ENCODE measurements at regions not wholly inside any gene's neighbourhood (a gene's known extent, or its start where the extent isn't known, plus 50 kb on each side); places are given as distances from the start of the nearest gene placed in this dataset.

- Histone ChIP-seq H3K79me2 (ENCODE audit: control insufficient read depth, insufficient read depth, low read length) (no peaks in the 10 kb centered on the region), H4K20me1 (replicated peaks; ENCODE audit: control insufficient read depth, insufficient read depth, low read length) (no peaks in the 10 kb centered on the region), H3K9ac (ENCODE audit: insufficient read depth in 1 of 2, low read depth in 2 of 2, low read length in 2 of 2) (no peak overlapping the region), H3K27ac (ENCODE audit: extremely low read depth, low read depth, low read length) (no peak overlapping the region), H3K4me3 (no peak overlapping the region), H3K9me1 (ENCODE audit: control insufficient read depth, insufficient read depth, low read length) (no peaks in the 10 kb centered on the region), H2AFZ (ENCODE audit: low read depth, low read length) (no peak overlapping the region), H3K27me3 (ENCODE audit: control insufficient read depth in 2 of 2, insufficient read depth in 2 of 2, low read length in 2 of 2) (no peaks in the 10 kb centered on the region), H3K4me2 (ENCODE audit: insufficient read depth, low read length) (no peak overlapping the region), H3K9me3 (replicated peaks; ENCODE audit: control insufficient read depth, insufficient read depth, low read depth, low read length) (no peaks in the 10 kb centered on the region), H3K4me1 (replicated peaks in 1 of 2; ENCODE audit: control insufficient read depth in 2 of 2, insufficient read depth in 2 of 2, low read length in 2 of 2) (no peaks in the 10 kb centered on the region), H3K36me3 (ENCODE audit: control insufficient read depth, insufficient read depth, low read length) (no peaks in the 10 kb centered on the region)
- DNase-seq (ENCODE audit: extremely low read depth in 1 of 4, low spot score in 3 of 4) (no peak), FAIRE-seq (no peak), ATAC-seq (no peak)
- no TSS peak for BruUV-seq (replicated peaks)
- ChIA-PET POLR2A (interaction anchor here (0.6 kb wide), 1 partner anchor 60 kb away, joined by 3 read pairs; no protein-coding TSS in a partner anchor), CTCF (ENCODE audit: low intra/inter-chr PET ratio) (no interaction called here)
- WGBS (ENCODE audit: insufficient coverage, low coverage, missing lambda C conversion rate), result 0% methylated on average over 1 of the region's 1 CpG
- in situ Hi-C loops (cut with MboI), result no loop called here
- intact Hi-C loops (cut with micrococcal nuclease), result no loop called here
- TF ChIP-seq TSHZ1 (CRISPR knock-in tag; IDR thresholded peaks at IDR 0.05), result no peak
- TF ChIP-seq, protein P1, sequence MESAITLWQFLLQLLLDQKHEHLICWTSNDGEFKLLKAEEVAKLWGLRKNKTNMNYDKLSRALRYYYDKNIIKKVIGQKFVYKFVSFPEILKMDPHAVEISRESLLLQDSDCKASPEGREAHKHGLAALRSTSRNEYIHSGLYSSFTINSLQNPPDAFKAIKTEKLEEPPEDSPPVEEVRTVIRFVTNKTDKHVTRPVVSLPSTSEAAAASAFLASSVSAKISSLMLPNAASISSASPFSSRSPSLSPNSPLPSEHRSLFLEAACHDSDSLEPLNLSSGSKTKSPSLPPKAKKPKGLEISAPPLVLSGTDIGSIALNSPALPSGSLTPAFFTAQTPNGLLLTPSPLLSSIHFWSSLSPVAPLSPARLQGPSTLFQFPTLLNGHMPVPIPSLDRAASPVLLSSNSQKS (CRISPR knock-in tag; IDR thresholded peaks at IDR 0.05), result no peak
- no peak for TF ChIP-seq HMBOX1 (IDR thresholded peaks at IDR 0.05)
- no peak for TF ChIP-seq STAT5A (IDR thresholded peaks at IDR 0.05; ENCODE audit: borderline replicate concordance, low read length)
- no peak for TF ChIP-seq DNMT1 (IDR thresholded peaks at IDR 0.05)
- no peak for TF ChIP-seq SP2 (IDR thresholded peaks at IDR 0.05; ENCODE audit: extremely low read depth, low read depth, low read length, poor library complexity, severe bottlenecking)
- no peak for TF ChIP-seq MAFK (IDR thresholded peaks at IDR 0.05; ENCODE audit: low read length)
- no peak for TF ChIP-seq CC2D1A (IDR thresholded peaks at IDR 0.05)
- no peak for TF ChIP-seq SRSF9 (IDR thresholded peaks at IDR 0.05; ENCODE audit: borderline replicate concordance, low read depth, low read length)
- TF ChIP-seq, protein P2, sequence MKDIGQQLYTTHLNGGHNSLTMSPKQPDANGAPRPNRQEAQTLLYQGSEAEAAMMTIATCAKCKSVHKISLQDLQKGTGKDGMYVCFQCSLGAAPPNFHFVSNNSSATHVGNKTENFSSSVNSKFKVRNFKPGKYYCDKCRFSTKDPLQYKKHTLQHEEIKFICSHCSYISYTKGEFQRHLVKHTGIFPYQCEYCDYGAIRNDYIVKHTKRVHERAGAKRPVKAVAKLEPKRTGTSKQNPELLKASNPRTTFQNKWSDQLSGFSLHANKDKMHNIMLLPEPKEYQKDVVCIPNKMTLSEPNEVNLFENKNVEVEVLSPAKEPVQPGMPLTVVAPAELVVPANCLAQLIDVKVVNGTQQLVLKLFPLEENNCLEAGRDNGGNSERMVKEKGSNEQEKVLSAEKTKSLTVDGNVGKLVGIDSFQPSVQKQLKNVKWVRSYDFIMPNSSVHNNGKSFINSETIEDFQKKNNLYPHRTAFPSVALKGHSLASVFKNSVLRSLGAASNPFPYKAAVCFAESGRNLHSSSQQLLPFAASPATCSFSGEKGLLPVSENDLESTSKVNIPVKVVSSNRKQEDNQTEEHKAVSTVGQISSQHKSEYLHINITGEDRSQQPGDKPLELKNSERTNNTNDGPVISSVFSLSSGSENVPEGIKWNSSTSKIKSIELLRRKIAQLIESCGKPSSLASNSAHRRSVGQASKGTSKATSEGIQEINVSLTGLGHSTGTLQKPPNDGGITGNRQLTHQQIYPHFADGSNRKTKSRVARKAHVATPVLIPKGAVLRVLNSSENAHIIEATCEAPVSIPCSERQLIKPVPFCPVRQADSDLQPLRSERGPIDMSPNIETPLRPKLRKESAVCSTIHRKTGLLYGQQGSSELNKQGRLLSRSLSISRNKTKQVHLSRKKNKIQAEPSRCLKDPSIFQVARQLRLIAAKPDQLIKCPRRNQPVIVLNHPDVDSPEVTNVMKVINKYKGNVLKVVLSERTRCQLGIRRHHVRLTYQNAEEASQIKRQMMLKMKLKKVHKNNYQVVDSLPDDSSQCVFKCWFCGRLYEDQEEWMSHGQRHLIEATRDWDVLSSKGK (CRISPR knock-in tag; IDR thresholded peaks at IDR 0.05), result no peak
- TF ChIP-seq CHAMP1 (IDR thresholded peaks at IDR 0.05), result no peak
Observed at GRCh38 chr11:92278791-92279433, 54.3 kb downstream of the FAT3 start.

Measured in K562 (cell line).